HG03045 (cell line): ENCODE measurements at regions not wholly inside any gene's neighbourhood (a gene's known extent, or its start where the extent isn't known, plus 50 kb on each side); places are given as distances from the start of the nearest gene placed in this dataset.

Experiments
- ATAC-seq: cut with Tn5 transposase; IDR thresholded peaks from one replicate; pipeline ENCODE4 v1.9.1; 2021; ENCODE audit warnings: mild to moderate bottlenecking, moderate library complexity; ENCODE audit not compliant: unreplicated experiment

DNA sequence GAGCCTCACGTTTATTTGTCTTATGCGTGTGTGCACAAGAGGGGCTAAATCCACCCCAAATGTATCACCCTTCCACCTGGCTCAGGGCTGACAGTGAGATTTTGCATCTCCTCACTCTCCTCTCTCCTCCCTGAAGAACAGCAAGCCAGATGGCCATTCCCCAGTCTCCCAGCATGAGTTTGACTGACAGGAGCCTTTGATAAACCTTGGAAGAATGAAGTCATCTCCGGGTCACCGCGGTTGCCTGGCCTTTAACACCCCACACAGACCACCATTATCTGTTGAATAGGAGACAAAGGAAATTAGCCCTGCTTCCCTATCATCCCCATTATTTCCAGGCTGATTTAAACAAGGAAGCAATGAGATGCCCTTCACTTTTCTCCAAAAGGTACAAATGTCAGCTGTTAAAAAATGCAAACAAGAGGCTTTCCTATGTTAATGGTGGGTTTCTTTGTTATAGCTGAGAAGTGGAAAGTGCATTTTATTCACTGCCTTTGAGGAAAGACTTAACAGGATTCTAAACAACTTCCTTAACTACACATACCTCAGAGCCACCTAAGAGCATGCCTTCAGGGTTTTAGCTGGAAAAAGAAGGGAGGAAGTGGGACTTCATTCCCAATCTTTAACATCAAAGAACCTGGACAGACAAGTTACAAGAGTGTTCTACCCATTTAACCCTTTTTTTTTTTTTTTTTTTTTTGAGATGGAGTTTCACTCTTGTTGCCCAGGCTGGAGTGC, 524.8 kb upstream of the ID4 start:
- ATAC-seq: no peak

- ATAC-seq: no peak
Observed at GRCh38 chr6:19317431-19317986, 519.7 kb upstream of the ID4 start.

DNA sequence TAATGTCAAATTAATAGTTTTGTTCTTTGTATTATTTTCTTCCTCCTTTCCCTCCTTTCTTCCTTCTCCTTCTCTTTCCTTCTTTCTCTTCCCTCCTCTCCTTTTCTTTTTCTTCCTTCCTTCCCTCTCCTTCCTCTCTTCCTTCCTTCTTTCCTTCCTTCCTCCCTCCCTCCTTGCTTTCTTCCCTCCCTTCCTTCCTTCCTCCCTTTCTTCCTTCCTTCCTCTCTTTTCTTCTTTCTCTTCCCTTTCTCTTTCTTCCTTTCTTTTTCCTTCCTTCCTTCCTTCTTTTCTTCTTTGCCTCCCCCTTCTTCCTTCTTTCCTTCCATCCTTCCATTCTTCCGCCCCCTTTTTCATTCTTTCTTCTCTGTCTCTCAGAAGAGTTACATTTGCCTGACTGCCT, 518.2 kb upstream of the ID4 start:
- no peak for ATAC-seq

GRCh38 chr6:19320111-19320581, 517.0 kb upstream of the ID4 start:
- ATAC-seq: no peak

- ATAC-seq: no peak
Observed at GRCh38 chr6:19322691-19323485, 514.3 kb upstream of the ID4 start.

DNA sequence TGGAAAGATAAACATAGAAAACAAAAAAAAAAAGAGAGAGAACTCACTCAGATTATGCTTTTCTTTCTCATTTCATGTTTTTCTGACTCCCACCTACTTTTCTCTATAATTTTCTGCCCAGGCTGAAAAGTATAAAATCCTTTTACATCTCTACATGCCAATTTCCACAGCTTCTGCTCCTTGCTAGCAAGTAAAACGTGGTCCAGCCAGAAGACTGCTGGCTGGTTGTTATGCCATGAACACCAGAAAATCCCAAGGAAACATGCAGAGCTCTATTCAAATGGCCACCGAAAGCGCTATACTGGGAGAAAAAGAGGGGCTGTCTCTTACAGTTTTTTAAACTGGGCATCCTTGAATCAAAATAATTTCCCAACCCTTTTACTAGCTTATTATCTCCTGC, 512.8 kb upstream of the ID4 start:
- no peak for ATAC-seq

DNA sequence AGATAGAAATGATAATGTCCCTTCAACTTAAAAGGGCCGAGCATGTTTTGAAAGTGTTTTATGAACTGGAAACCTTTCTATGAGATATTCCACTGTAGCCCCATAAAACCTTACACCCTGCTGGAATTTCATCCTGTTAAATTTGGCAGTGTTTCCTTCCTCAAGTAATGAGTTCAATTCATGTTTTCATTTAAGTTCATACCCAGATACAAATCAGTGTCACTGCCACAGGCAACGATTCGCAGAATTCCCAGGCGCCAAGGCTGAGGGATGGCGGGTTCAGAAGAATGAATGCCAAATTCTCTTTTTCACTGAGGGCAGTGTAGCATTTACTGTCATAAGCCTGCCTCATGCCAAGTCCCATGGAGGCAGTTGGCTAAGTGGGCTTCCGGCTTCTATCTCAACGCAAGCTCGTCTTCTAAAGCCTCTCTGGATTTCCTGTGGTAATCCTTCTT, 511.8 kb upstream of the ID4 start:
- ATAC-seq: no peak

DNA sequence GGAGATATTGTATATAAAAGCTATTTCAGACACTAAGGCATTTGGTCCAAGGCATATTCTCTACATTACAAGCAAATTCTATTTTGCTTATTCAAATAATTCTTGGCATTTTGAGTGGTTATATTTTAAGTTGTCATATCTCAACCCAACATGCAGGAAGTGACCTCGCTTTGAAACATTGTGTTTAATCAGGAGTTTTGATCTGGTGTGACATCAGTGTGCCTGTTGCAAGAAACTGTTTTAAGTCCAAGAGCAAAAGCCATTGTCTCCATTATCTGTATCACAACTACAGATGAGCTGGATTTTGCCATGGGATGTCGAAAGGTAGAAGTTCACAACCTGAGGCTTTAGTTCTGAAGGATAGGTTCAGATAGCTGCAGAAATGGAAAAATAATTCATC, 509.9 kb upstream of the ID4 start:
- no peak for ATAC-seq

DNA sequence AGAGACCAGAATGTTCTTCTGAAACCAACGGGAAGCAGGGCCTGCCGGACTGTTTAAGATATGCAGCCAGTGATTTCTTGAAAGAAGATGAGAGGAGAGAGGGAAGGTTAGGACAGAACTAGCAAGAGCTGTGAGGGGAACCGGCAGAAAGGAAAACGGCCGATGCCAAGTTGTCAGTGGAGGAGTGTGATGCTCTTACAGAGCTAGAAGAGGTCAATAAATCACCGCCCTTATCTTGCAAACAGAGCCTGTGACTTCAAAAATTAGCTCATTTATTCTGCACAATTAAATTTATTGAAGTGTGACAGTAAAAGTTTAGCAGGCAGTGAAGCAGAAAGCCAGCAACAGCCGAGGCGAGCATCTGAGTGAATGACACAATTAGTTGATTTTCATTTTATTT, 509.5 kb upstream of the ID4 start:
- no peak for ATAC-seq

DNA sequence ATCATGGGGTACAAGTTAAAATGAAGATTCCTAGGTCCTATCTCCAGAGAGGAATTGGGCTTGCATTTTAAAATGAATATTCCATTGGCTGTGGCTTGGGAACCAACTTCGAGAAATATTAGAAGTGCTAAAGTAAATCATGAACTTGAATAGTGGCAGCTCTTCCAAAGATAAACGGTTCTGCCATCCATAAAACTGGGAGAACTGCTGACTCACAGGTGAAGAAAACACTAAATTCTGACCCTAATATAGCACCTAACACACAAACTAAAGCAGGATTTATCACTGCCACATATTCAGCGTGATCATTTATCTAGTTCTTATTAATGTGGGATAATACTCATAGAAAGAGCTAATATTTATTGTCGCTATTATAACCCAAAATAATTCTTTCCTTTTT, 508.1 kb upstream of the ID4 start:
- no peak for ATAC-seq

- ATAC-seq: no peak
Observed at GRCh38 chr6:19331089-19331488, 506.1 kb upstream of the ID4 start.

GRCh38 chr6:19332806-19333460, 504.2 kb upstream of the ID4 start:
- ATAC-seq: no peak

- ATAC-seq: no peak
Observed at GRCh38 chr6:19333936-19334335, 503.2 kb upstream of the ID4 start.

GRCh38 chr6:19336579-19336978, 500.6 kb upstream of the ID4 start:
- ATAC-seq: no peak

- ATAC-seq: no peak
Observed at GRCh38 chr6:19337101-19337500, 500.1 kb upstream of the ID4 start.

DNA sequence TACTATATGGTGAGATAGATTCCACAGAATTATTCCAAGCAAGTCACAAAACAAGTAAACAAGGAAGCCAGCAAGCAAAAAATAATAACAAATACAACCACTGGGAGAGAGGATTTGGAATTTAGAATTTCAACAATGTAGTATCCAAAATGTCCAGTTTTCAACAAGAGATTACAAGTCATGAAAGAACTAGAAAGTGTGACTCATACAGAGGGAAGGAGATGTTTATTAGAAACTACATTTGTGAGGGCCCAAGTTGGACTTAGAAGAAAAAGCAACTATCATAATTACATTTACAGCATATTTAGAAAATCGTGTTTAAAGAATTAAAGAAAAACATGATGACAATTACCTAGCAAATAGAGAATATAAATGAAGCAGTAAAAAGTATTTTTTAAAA, 494.6 kb upstream of the ID4 start:
- ATAC-seq: no peak

DNA sequence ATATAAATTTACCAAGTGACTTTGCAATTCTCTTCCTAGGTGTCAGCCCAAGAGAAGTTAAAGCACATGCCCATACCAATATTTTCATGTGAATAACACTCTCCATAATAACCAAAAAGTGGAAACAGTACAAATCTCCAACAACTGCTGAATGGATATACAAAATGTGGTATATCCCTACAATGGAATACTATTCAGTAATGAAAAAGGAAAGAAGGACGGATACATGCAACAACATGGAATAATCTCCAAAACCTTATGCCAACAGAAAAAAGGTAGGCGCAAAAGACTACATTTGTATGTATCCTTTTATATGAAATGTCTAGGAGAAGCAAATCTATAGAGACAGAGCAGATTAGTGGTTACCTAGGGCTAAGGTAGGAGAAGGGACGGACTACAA, 487.7 kb upstream of the ID4 start:
- ATAC-seq: no peak

DNA sequence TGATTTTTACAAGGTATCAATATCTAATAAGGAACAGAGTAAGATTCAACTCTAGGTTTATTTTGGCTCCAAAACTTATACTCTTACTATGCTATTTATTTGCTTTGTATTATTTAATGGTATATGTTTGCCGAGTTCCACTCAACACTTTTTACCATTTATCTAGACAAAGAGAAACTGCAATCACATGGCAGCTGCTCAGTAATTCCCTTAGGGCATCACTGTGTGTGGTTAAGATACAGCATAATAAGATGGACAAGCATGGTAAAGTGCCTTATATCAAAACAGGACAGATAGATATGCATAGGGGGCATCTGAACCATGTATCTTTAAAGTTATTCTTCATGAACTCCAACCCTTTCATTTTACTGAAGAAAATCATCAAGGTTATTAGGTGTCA, 483.0 kb upstream of the ID4 start:
- no peak for ATAC-seq

GRCh38 chr6:19356692-19357091, 480.5 kb upstream of the ID4 start:
- ATAC-seq: no peak

DNA sequence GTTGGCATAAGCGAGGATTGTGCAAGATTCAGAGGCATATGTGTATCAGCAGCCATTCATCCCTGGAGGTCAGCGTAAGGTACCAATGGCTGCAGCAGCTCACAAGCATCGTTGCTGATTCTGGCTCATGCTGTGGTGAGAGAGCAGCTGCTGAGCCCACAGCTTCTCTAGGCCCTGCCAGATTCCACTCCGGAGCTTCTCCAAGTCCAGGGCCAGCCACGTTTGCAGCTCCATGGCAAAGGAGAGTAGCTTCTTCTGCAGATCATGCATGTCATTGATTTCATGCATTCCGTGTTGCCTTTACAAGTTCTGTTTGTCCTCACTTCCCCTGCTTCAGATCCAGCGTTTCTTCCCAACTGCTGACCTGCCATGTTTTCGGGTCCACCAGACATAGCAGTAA, 474.8 kb upstream of the ID4 start:
- no peak for ATAC-seq

DNA sequence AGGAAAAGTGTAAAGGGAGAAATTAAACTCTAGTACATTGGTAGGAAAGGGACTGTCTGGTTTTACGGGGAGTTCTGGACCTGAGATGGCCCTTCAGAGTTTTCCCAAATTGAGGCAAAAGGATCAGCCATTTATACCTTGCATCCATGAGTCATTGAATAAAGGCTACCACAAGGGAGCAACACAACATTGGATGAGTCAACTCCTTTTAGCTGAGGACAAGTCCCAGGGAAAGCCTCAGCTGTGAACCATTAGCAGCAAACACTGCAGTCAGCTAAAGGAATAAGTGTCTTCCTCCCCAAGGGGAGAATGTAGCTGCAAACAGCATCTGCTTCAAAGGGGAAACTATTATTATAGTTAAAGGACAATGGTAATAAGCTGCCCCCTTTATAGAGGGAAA, 468.7 kb upstream of the ID4 start:
- no peak for ATAC-seq

DNA sequence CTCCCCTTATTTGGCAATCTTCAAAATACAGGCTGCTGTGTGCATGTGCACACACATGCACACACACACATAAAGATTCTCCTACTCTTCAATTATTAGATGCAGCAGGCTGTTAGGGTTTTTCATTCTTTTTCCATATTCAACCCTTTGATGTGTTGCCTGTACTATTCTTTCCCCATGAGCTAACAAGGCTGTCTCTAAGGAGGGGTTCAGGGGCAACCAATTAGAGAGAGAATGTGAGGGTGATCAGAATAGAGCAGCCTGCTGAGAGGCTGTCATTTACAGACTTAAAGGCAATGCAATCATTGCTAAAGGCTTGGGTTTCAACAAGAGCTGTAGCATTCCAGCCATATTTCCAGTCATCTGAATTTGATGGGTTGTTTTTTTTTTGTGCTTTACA, 467.4 kb upstream of the ID4 start:
- no peak for ATAC-seq
